Lower leg skin (tissue), 4 donors: ENCODE measurements at regions not wholly inside any gene's neighbourhood (a gene's known extent, or its start where the extent isn't known, plus 50 kb on each side); places are given as distances from the start of the nearest gene placed in this dataset.
"Not testable (repeated sequence)": the region's sequence is repeated elsewhere in the genome, so short reads cannot be mapped to it uniquely, and the experiment has no call there.

Experiments
- DNase-seq, 2 donors: peaks; one replicate each; pipeline ENCODE4 v3.0.0-alpha.2; 2019; ENCODE audit warnings: low spot score in 2 of 2
- H3K4me3 ChIP-seq: fragments of 200-600 bp; sonication (generic); 2 replicates; pipeline ENCODE4 v1.5.1; 2017; ENCODE audit warnings: mild to moderate bottlenecking, low read depth; ENCODE audit not compliant: poor library complexity, severe bottlenecking
- CTCF ChIP-seq, 3 donors: fragments of 450-650 bp; IDR thresholded peaks; one replicate each; pipeline ENCODE4 v1.5.1; 2016; ENCODE audit warnings: antibody characterized with exemption in 3 of 3, mild to moderate bottlenecking in 3 of 3, moderate library complexity in 2 of 3
- POLR2A ChIP-seq, 2 donors: fragments of 450-650 bp; IDR thresholded peaks; one replicate each; pipeline ENCODE4 v1.6.1; 2016 to 2017; ENCODE audit warnings: antibody characterized with exemption in 2 of 2, mild to moderate bottlenecking in 1 of 2, moderate library complexity in 1 of 2
- WGBS, 2 donors: methylation state at CpG; one replicate each; pipeline ENCODE4 v1.1.5; 2018; 5-methylcytosine and 5-hydroxymethylcytosine counted together
- intact Hi-C: fragments of 100-400 bp; cut with DNase I; formaldehyde crosslinking; loops from one replicate; pipeline ENCODE4 v1.15.0; 2023; ENCODE audit warnings: low total_unique reads

GRCh38 chr4:114252499-114252898, 273.1 kb upstream of the ARSJ start:
- intact Hi-C loops, result no loop called here
- H3K4me3 ChIP-seq, result no peak overlapping the region
- DNase-seq, result no peak
- TF ChIP-seq POLR2A (IDR thresholded peaks at IDR 0.05) (no peak), CTCF (IDR thresholded peaks at IDR 0.05) (no peak)
- 96 to 98% methylated on average over 2 of the region's 2 CpGs for WGBS, 2 donors

- TF ChIP-seq CTCF (IDR thresholded peaks at IDR 0.05), result no peak
- no peak for TF ChIP-seq POLR2A (IDR thresholded peaks at IDR 0.05)
- intact Hi-C loops, result no loop called here
- DNase-seq, result no peak
- H3K4me3 ChIP-seq, result no peak overlapping the region
- 0 to 52% methylated on average over 1 of the region's 1 CpG for WGBS, 2 donors
These were observed 278.1 kb upstream of the ARSJ start for GRCh38 chr4:114257501-114257900.

GRCh38 chr4:114262421-114262820, 283.0 kb upstream of the ARSJ start:
- WGBS, 2 donors, result 81 to 83% methylated on average over 1 of the region's 1 CpG
- H3K4me3 ChIP-seq, intact Hi-C loops, DNase-seq: not testable (repeated sequence)

- TF ChIP-seq POLR2A (IDR thresholded peaks at IDR 0.05) (no peak), CTCF (IDR thresholded peaks at IDR 0.05) (no peak)
- H3K4me3 ChIP-seq, result no peak overlapping the region
- intact Hi-C loops, result no loop called here
- DNase-seq, result no peak
- WGBS, 2 donors, result 52 to 62% methylated on average over 2 of the region's 2 CpGs
These were observed 283.8 kb upstream of the ARSJ start for GRCh38 chr4:114263233-114263632.

GRCh38 chr4:114264452-114264851, 285.0 kb upstream of the ARSJ start:
- TF ChIP-seq POLR2A (IDR thresholded peaks at IDR 0.05) (no peak), CTCF (IDR thresholded peaks at IDR 0.05) (no peak)
- intact Hi-C loops, result no loop called here
- WGBS, 2 donors, result 62 to 64% methylated on average over 1 of the region's 1 CpG
- DNase-seq, result no peak
- no peak overlapping the region for H3K4me3 ChIP-seq

- intact Hi-C loops, result no loop called here
- no peak for DNase-seq
These were observed 285.4 kb upstream of the ARSJ start for GRCh38 chr4:114264877-114265291.

More at GRCh38 chr4:114264877-114265291, 285.4 kb upstream of the ARSJ start:
- no peak overlapping the region for H3K4me3 ChIP-seq
- WGBS, 2 donors, result 37 to 39% methylated on average over 1 of the region's 1 CpG
- TF ChIP-seq POLR2A (IDR thresholded peaks at IDR 0.05), result no peak
- no peak for TF ChIP-seq CTCF (IDR thresholded peaks at IDR 0.05)
